ENCODE measurements at regions not wholly inside any gene's neighbourhood (a gene's known extent, or its start where the extent isn't known, plus 50 kb on each side); places are given as distances from the start of the nearest gene placed in this dataset.

DNA sequence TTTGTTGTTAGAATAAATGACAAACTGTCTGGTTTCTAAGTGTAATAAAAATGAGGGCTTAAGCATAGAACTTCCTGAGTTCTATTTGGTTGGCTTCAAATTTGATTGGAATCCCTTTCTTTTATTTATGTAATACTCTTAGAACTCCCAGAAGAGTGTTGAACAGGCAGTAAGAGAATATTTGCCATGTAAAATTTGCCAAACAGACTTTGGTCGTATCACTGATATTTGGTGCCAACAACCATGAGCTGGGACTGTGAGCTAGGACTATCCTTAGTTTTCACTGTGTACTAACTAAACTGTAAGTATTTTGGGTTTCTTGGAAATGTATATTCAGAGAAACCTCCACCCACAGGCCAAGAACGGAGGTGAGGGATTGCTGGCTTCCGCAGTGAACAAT is 971.2 kb upstream of the SOX9 start (continued):
- TF ChIP-seq, protein P1, sequence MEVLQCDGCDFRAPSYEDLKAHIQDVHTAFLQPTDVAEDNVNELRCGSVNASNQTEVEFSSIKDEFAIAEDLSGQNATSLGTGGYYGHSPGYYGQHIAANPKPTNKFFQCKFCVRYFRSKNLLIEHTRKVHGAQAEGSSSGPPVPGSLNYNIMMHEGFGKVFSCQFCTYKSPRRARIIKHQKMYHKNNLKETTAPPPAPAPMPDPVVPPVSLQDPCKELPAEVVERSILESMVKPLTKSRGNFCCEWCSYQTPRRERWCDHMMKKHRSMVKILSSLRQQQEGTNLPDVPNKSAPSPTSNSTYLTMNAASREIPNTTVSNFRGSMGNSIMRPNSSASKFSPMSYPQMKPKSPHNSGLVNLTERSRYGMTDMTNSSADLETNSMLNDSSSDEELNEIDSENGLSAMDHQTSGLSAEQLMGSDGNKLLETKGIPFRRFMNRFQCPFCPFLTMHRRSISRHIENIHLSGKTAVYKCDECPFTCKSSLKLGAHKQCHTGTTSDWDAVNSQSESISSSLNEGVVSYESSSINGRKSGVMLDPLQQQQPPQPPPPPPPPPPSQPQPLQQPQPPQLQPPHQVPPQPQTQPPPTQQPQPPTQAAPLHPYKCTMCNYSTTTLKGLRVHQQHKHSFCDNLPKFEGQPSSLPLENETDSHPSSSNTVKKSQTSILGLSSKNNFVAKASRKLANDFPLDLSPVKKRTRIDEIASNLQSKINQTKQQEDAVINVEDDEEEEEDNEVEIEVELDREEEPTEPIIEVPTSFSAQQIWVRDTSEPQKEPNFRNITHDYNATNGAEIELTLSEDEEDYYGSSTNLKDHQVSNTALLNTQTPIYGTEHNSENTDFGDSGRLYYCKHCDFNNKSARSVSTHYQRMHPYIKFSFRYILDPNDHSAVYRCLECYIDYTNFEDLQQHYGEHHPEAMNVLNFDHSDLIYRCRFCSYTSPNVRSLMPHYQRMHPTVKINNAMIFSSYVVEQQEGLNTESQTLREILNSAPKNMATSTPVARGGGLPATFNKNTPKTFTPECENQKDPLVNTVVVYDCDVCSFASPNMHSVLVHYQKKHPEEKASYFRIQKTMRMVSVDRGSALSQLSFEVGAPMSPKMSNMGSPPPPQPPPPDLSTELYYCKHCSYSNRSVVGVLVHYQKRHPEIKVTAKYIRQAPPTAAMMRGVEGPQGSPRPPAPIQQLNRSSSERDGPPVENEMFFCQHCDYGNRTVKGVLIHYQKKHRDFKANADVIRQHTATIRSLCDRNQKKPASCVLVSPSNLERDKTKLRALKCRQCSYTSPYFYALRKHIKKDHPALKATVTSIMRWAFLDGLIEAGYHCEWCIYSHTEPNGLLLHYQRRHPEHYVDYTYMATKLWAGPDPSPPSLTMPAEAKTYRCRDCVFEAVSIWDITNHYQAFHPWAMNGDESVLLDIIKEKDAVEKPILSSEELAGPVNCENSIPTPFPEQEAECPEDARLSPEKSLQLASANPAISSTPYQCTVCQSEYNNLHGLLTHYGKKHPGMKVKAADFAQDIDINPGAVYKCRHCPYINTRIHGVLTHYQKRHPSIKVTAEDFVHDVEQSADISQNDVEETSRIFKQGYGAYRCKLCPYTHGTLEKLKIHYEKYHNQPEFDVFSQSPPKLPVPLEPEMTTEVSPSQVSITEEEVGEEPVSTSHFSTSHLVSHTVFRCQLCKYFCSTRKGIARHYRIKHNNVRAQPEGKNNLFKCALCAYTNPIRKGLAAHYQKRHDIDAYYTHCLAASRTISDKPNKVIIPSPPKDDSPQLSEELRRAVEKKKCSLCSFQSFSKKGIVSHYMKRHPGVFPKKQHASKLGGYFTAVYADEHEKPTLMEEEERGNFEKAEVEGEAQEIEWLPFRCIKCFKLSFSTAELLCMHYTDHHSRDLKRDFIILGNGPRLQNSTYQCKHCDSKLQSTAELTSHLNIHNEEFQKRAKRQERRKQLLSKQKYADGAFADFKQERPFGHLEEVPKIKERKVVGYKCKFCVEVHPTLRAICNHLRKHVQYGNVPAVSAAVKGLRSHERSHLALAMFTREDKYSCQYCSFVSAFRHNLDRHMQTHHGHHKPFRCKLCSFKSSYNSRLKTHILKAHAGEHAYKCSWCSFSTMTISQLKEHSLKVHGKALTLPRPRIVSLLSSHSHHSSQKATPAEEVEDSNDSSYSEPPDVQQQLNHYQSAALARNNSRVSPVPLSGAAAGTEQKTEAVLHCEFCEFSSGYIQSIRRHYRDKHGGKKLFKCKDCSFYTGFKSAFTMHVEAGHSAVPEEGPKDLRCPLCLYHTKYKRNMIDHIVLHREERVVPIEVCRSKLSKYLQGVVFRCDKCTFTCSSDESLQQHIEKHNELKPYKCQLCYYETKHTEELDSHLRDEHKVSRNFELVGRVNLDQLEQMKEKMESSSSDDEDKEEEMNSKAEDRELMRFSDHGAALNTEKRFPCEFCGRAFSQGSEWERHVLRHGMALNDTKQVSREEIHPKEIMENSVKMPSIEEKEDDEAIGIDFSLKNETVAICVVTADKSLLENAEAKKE (CRISPR knock-in tag; IDR thresholded peaks at IDR 0.05) = no peak
- no peak for TF ChIP-seq EZH2 (IDR thresholded peaks at IDR 0.05; ENCODE audit: low read depth, unreplicated experiment)
- TF ChIP-seq EZH2phosphoT487 (IDR thresholded peaks at IDR 0.05; ENCODE audit: unreplicated experiment) = no peak
- no peak for TF ChIP-seq NANOG (IDR thresholded peaks at IDR 0.05; ENCODE audit: borderline replicate concordance)
- no peak for TF ChIP-seq CREB1 (CRISPR knock-in tag; IDR thresholded peaks at IDR 0.05; ENCODE audit: low read depth)
- TF ChIP-seq JUNB (IDR thresholded peaks at IDR 0.05; ENCODE audit: unreplicated experiment) = no peak
- no peak for TF ChIP-seq STAT1 (IDR thresholded peaks at IDR 0.05; ENCODE audit: unreplicated experiment)

DNA sequence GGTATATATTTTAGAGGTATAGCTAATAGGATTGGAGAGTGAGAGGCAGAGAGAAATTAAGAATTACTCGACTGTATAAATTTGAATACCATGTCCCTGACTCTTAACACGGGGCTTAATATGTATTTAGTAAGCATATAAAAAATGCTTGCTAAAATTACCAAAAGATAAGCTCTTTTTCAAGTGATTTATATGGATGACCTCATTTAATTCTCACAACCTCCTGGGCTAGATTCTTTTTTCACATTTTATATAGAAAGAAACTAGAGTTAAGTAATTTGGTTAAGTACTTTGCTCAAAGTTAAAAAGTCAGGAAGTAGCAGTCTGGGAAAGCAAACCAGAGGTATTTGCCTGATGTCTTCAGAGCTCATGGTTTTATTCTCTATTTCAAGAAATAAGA is 963.5 kb upstream of the SOX9 start:
- H3K9me2 ChIP-seq (ENCODE audit: insufficient read depth) = no peaks in the 10 kb centered on the region
- no peaks in the 10 kb centered on the region for H3K36me3 ChIP-seq (ENCODE audit: insufficient read depth)
- no peaks in the 10 kb centered on the region for H3K79me2 ChIP-seq (replicated peaks; ENCODE audit: insufficient read depth)
- ATAC-seq (no peak), DNase-seq (ENCODE audit: low spot score) (no peak)
- no peak overlapping the region for H3K4me3 ChIP-seq
- no peaks in the 10 kb centered on the region for H3K4me1 ChIP-seq (ENCODE audit: insufficient read depth)
- H3K36me3 Mint-ChIP-seq (ENCODE audit: low read depth) = no peaks in the 10 kb centered on the region
- no peaks in the 10 kb centered on the region for H3F3A ChIP-seq (replicated peaks; ENCODE audit: low read depth)
- no peak overlapping the region for H3K27ac ChIP-seq (ENCODE audit: low read depth)
- no peak overlapping the region for H3K4me3 Mint-ChIP-seq
- H4K20me1 ChIP-seq (replicated peaks; ENCODE audit: insufficient read depth) = no peaks in the 10 kb centered on the region
- no peaks in the 10 kb centered on the region for H3K9me3 Mint-ChIP-seq
- no peaks in the 10 kb centered on the region for H3K27me3 ChIP-seq (ENCODE audit: insufficient read depth)
- no peak overlapping the region for H3K27ac Mint-ChIP-seq
- H3K4me1 Mint-ChIP-seq = no peaks in the 10 kb centered on the region
- H3K4me2 ChIP-seq = no peak overlapping the region
- H2AFZ ChIP-seq = no peak overlapping the region
- no peaks in the 10 kb centered on the region for H3K27me3 Mint-ChIP-seq (ENCODE audit: insufficient read depth, low read depth, poor library complexity)
- TF ChIP-seq EZH2phosphoT487 (IDR thresholded peaks at IDR 0.05; ENCODE audit: unreplicated experiment) (no peak), ZNF331 (CRISPR knock-in tag; IDR thresholded peaks at IDR 0.05; ENCODE audit: low read depth) (no peak), ETS1 (IDR thresholded peaks at IDR 0.05) (no peak), EZH2 (IDR thresholded peaks at IDR 0.05; ENCODE audit: low read depth, unreplicated experiment) (no peak), CREB1 (CRISPR knock-in tag; IDR thresholded peaks at IDR 0.05; ENCODE audit: low read depth) (no peak), ZNF114 (CRISPR knock-in tag; IDR thresholded peaks at IDR 0.05) (no peak)
- TF ChIP-seq, protein P2, sequence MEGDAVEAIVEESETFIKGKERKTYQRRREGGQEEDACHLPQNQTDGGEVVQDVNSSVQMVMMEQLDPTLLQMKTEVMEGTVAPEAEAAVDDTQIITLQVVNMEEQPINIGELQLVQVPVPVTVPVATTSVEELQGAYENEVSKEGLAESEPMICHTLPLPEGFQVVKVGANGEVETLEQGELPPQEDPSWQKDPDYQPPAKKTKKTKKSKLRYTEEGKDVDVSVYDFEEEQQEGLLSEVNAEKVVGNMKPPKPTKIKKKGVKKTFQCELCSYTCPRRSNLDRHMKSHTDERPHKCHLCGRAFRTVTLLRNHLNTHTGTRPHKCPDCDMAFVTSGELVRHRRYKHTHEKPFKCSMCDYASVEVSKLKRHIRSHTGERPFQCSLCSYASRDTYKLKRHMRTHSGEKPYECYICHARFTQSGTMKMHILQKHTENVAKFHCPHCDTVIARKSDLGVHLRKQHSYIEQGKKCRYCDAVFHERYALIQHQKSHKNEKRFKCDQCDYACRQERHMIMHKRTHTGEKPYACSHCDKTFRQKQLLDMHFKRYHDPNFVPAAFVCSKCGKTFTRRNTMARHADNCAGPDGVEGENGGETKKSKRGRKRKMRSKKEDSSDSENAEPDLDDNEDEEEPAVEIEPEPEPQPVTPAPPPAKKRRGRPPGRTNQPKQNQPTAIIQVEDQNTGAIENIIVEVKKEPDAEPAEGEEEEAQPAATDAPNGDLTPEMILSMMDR (conservative IDR thresholded peaks at IDR 0.05; ENCODE audit: low read depth in 2 of 2) = no peak

Data from GM23338 (cell line).